ENCODE measurements at regions not wholly inside any gene's neighbourhood (a gene's known extent, or its start where the extent isn't known, plus 50 kb on each side); places are given as distances from the start of the nearest gene placed in this dataset.

- no peak for TF ChIP-seq TAF1 (IDR thresholded peaks at IDR 0.05; ENCODE audit: low read depth)
- TF ChIP-seq REST (IDR thresholded peaks at IDR 0.05; ENCODE audit: low read depth): no peak
- no peak for TF ChIP-seq CEBPB (IDR thresholded peaks at IDR 0.05)
- TF ChIP-seq MAX (IDR thresholded peaks at IDR 0.05): no peak
- no peak for TF ChIP-seq CREB1 (IDR thresholded peaks at IDR 0.05; ENCODE audit: low read depth)
- no peak for TF ChIP-seq YY1 (IDR thresholded peaks at IDR 0.05; ENCODE audit: low read depth)
These were observed 626.0 kb upstream of the ADAMTS16 start for GRCh38 chr5:4514067-4514648.

Data from Ishikawa (cell line).